GM18505 (cell line): ENCODE measurements at regions not wholly inside any gene's neighbourhood (a gene's known extent, or its start where the extent isn't known, plus 50 kb on each side); places are given as distances from the start of the nearest gene placed in this dataset.

ENCODE experiments used
- ATAC-seq: cut with Tn5 transposase; IDR thresholded peaks from one replicate; pipeline ENCODE4 v1.9.1; 2021; ENCODE audit not compliant: unreplicated experiment
- POLR2A ChIP-seq: IDR thresholded peaks from 4 replicates; pipeline ENCODE4 v1.6.1; 2011; ENCODE audit warnings: borderline replicate concordance; ENCODE audit not compliant: insufficient read depth, insufficient read length; ENCODE audit errors: extremely low read depth

DNA sequence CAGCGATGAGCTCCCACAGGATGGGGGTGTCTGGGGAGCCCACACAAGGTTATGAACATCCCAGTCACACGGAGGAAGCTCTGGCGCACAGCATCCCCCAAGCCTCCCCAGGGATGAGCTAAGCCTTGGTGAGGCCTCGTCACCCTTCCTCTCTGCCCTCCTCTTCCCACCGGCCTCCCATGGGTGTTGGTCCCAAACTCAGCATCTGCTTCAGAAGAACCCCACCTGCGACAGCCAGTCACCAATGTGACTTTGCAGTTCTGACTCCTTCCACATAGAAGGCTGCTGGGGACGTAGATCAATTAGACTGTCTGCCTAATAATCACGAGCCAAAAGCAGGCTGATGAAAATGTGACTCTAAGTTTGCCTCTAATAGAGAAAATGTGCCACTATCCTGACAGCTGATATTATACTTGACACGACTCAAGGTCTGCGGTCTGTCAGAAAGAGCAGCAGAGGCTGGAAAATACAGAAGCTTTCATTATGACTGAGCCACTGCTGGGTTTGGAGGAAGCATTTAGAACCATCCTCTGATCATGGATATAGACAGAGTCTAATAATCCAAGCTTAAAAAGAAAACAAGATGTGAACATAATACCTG, 116.0 kb upstream of the PFKP start:
- no peak for TF ChIP-seq POLR2A
- ATAC-seq = no peak

- no peak for TF ChIP-seq POLR2A
- no peak for ATAC-seq
Observed at GRCh38 chr10:2950546-2950945, 116.8 kb upstream of the PFKP start.

GRCh38 chr10:2949948-2950354, 117.4 kb upstream of the PFKP start:
- TF ChIP-seq POLR2A = no peak
- ATAC-seq = peak; percentile 52

- no peak for TF ChIP-seq POLR2A
- no peak for ATAC-seq
Observed at GRCh38 chr10:2949221-2949947, 118.0 kb upstream of the PFKP start.

DNA sequence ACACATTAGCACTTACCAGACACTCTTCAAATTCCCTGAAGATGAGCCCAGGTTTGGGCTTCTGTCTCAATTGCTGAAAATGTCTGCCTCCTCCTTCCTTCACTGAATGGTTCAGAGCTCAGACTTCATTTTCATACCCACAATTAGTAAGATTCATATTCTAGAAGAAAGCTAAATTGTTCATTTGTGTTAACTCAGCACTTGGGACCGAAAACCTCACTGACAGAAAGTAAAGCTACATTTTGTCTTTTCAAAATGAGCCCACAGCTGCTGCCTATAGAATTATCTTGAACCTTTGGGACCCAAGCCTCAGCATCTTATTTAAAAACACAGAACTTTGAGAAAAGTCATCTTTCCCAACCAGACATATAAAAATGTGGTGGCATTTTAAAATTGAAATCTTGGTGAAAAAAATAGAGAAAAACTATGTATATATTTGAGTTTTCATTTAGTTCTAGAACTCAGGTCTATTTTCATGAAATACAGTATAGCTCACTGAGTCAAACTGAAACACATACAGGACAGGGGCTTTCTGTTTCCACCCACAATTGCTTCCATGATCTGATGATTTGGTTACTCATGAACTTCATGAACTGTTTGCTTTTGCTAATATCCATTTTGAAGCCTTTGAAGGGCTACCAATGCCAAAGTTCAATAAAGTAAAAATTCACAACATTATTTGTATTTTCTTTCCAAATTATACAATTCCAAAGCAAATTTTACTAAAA, 119.1 kb upstream of the PFKP start:
- TF ChIP-seq POLR2A = no peak

GRCh38 chr10:2944788-2945187, 122.6 kb upstream of the PFKP start:
- no peak for TF ChIP-seq POLR2A
- ATAC-seq = no peak

More for the DNA sequence above, 119.1 kb upstream of the PFKP start:
- ATAC-seq = peak; percentile 67

DNA sequence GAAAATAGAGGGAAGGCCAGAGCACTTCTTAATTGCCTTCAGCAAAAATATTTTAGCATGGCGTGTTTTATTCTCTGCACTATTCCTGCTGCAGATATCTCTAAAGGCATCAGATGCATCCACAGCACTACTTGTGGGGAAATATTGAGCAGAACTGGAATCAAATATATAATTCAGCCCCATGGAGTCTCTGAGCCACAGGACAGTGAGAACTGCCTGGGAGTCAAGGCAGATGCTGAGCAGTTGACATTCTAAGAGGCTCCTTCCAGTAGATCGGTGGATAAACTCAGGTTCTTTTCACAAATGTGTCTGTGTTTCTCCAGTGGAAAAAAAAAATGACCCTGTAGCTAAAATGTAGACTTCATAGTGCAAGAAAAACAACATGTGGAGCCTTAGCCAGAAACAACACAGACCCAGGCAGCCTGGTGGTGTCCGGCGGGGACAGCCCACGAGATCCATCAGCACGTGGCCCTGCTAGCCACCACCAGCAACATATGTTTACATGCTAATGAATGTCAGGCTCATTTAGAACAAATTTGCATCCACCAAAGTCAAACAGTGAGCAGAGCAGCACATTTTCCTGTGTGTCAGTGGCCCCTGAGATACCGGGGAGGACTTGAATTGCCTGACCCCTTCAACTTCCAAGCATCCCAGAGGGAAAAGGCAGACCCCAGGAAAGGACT, 123.3 kb upstream of the PFKP start:
- no peak for ATAC-seq
- TF ChIP-seq POLR2A = no peak

DNA sequence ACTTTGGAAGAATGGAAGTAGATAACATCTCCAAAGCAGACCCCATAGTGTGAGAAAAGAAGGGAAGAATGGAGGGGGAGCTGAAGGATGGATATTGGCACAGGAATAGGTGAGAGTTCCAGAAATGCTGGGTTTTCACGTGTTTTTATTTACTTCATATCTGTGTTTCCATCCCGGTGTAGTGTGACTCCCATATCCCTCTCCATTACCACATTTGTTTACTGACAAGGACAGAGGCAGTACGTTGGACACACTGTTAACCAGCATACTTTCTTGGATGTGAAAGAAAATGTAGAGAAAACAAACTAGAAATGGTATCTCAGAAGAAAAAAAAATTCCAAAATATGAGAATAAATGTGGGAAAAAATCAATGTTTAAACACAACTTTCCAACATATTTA, 124.4 kb upstream of the PFKP start:
- no peak for TF ChIP-seq POLR2A
- ATAC-seq = no peak

GRCh38 chr10:2938869-2939268, 128.5 kb upstream of the PFKP start:
- ATAC-seq = no peak

GRCh38 chr10:2936816-2937215, 130.5 kb upstream of the PFKP start:
- TF ChIP-seq POLR2A = no peak
- no peak for ATAC-seq

More at GRCh38 chr10:2938869-2939268, 128.5 kb upstream of the PFKP start:
- no peak for TF ChIP-seq POLR2A

- TF ChIP-seq POLR2A = no peak
- ATAC-seq = no peak
Observed at GRCh38 chr10:2935647-2936386, 131.5 kb upstream of the PFKP start.

DNA sequence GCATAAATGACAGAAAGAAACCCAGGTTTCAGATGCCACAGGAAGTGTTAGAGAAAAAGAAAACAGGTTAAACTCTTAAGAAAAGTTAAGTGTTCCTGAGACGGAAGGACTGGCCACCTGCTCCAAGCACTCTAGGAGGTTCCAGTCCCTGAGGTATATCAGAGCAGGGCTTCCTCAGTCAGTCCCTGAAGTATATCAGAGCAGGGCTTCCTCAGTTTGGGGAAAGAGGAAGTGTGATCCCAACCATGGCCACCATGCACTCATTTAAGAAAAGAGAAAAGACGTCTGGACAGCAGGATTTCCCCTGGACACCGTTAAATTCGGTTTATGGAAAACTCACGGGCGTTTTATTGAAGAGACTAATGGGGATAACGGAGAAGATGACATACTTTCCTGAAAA, 133.4 kb upstream of the PFKP start:
- TF ChIP-seq POLR2A = no peak
- ATAC-seq = no peak

GRCh38 chr10:2933519-2933918, 133.8 kb upstream of the PFKP start:
- no peak for ATAC-seq
- TF ChIP-seq POLR2A = no peak
